WERI-Rb-1 (cell line): ENCODE measurements at regions not wholly inside any gene's neighbourhood (a gene's known extent, or its start where the extent isn't known, plus 50 kb on each side); places are given as distances from the start of the nearest gene placed in this dataset.

Source experiments
- DNase-seq: peaks from one replicate; pipeline ENCODE4 v3.0.0-alpha.2; 2020
- H3K27ac ChIP-seq: fragments of 250-450 bp; sonication (Bioruptor Pico); 2 replicates; pipeline ENCODE4 v1.5.1; 2020; ENCODE audit warnings: mild to moderate bottlenecking, moderate library complexity
- H3K27me3 ChIP-seq: fragments of 250-450 bp; sonication (Bioruptor Pico); 2 replicates; pipeline ENCODE4 v1.5.1; 2021; ENCODE audit warnings: mild to moderate bottlenecking, low read depth, moderate library complexity; ENCODE audit not compliant: insufficient read depth, severe bottlenecking
- H3K36me3 ChIP-seq: fragments of 250-450 bp; sonication (Bioruptor Pico); 2 replicates; pipeline ENCODE4 v1.5.1; 2020; ENCODE audit warnings: mild to moderate bottlenecking, moderate library complexity
- H3K4me3 ChIP-seq: 2 replicates; pipeline ENCODE4 v1.5.1; 2011; ENCODE audit warnings: low read depth, mild to moderate bottlenecking, control low read depth, low read length
- H3K9me3 ChIP-seq: fragments of 250-450 bp; sonication (Bioruptor Pico); 2 replicates; pipeline ENCODE4 v1.5.1; 2021; ENCODE audit warnings: mild to moderate bottlenecking, moderate library complexity; ENCODE audit not compliant: severe bottlenecking
- CTCF ChIP-seq: IDR thresholded peaks from 2 replicates; pipeline ENCODE4 v1.5.1; 2011; ENCODE audit warnings: low read depth, mild to moderate bottlenecking, control low read depth, inconsistent platforms, low read length

GRCh38 chr2:109700680-109701274 lies 86.6 kb downstream of the SOWAHC start:
- DNase-seq, result no peak
- Histone ChIP-seq H3K4me3 (no peak overlapping the region), H3K27me3 (no peaks in the 10 kb centered on the region), H3K36me3 (no peaks in the 10 kb centered on the region), H3K27ac (no peak overlapping the region), H3K9me3 (no peaks in the 10 kb centered on the region)
- no peak for TF ChIP-seq CTCF

- no peaks in the 10 kb centered on the region for H3K27me3 ChIP-seq
- no peak overlapping the region for H3K27ac ChIP-seq
- TF ChIP-seq CTCF, result no peak
- no peaks in the 10 kb centered on the region for H3K36me3 ChIP-seq
- DNase-seq, result no peak
- no peaks in the 10 kb centered on the region for H3K9me3 ChIP-seq
- H3K4me3 ChIP-seq, result no peak overlapping the region
Measured at GRCh38 chr2:109701362-109701761, 87.2 kb downstream of the SOWAHC start.

GRCh38 chr2:109702250-109702985 lies 88.3 kb downstream of the SOWAHC start:
- Histone ChIP-seq H3K9me3 (no peaks in the 10 kb centered on the region), H3K27ac (no peak overlapping the region), H3K36me3 (no peaks in the 10 kb centered on the region), H3K4me3 (no peak overlapping the region), H3K27me3 (no peaks in the 10 kb centered on the region)
- DNase-seq, result no peak
- no peak for TF ChIP-seq CTCF

GRCh38 chr2:109703077-109703476 lies 88.9 kb downstream of the SOWAHC start:
- H3K9me3 ChIP-seq, result no peaks in the 10 kb centered on the region
- H3K27ac ChIP-seq, result no peak overlapping the region
- H3K36me3 ChIP-seq, result no peaks in the 10 kb centered on the region
- H3K27me3 ChIP-seq, result no peaks in the 10 kb centered on the region
- DNase-seq, result no peak
- TF ChIP-seq CTCF, result no peak
- H3K4me3 ChIP-seq, result no peak overlapping the region

- Histone ChIP-seq H3K4me3 (no peak overlapping the region), H3K27ac (no peak overlapping the region), H3K9me3 (no peaks in the 10 kb centered on the region), H3K36me3 (no peaks in the 10 kb centered on the region), H3K27me3 (no peaks in the 10 kb centered on the region)
- TF ChIP-seq CTCF, result no peak
- DNase-seq, result no peak
Measured at GRCh38 chr2:109703798-109704197, 89.6 kb downstream of the SOWAHC start.
